ENCODE measurements at regions not wholly inside any gene's neighbourhood (a gene's known extent, or its start where the extent isn't known, plus 50 kb on each side); places are given as distances from the start of the nearest gene placed in this dataset.
"Not testable (repeated sequence)": the region's sequence is repeated elsewhere in the genome, so short reads cannot be mapped to it uniquely, and the experiment has no call there.

- H3K9me3 ChIP-seq (ENCODE audit: control extremely low read depth in 1 of 5, control insufficient read depth in 4 of 5, insufficient read depth in 2 of 5, low read depth in 1 of 5, low read length in 4 of 5); H3K27ac ChIP-seq (ENCODE audit: insufficient read depth in 1 of 2, low read depth in 1 of 2, low read length in 2 of 2, poor library complexity in 1 of 2, severe bottlenecking in 2 of 2); H3K4me1 ChIP-seq (ENCODE audit: control extremely low read depth in 1 of 4, control insufficient read depth in 4 of 4, insufficient read depth in 4 of 4, low read length in 3 of 4); H3K27me3 ChIP-seq (replicated peaks in 2 of 5; ENCODE audit: control insufficient read depth in 4 of 5, insufficient read depth in 5 of 5, low read length in 4 of 5); H3K4me3 ChIP-seq (ENCODE audit: control insufficient read depth in 1 of 7, extremely low read depth in 1 of 7, insufficient read depth in 4 of 7, low read depth in 2 of 7, low read length in 6 of 7); CTCF ChIA-PET; DNase-seq; POLR2A ChIA-PET; H3K36me3 ChIP-seq (ENCODE audit: control insufficient read depth in 4 of 4, insufficient read depth in 4 of 4, low read length in 3 of 4): not testable (repeated sequence)
- WGBS (ENCODE audit: insufficient coverage), result no CpG with 5 or more reads among the region's 1 CpG
Measured at GRCh38 chr3:106360901-106361300, 492.1 kb upstream of the CBLB start.

GRCh38 chr3:106364477-106364876, 495.7 kb upstream of the CBLB start:
- peaks cover 0 to 3% (median 0%) of the 10 kb centered on the region in 5 experiments for H3K9me3 ChIP-seq (ENCODE audit: control extremely low read depth in 1 of 5, control insufficient read depth in 4 of 5, insufficient read depth in 2 of 5, low read depth in 1 of 5, low read length in 4 of 5)
- H3K4me1 ChIP-seq (ENCODE audit: control extremely low read depth in 1 of 4, control insufficient read depth in 4 of 4, insufficient read depth in 4 of 4, low read length in 3 of 4), result no peaks in the 10 kb centered on the region
- H3K27ac ChIP-seq (ENCODE audit: insufficient read depth in 1 of 2, low read depth in 1 of 2, low read length in 2 of 2, poor library complexity in 1 of 2, severe bottlenecking in 2 of 2), result no peak overlapping the region
- no peak for DNase-seq
- no peaks in the 10 kb centered on the region for H3K36me3 ChIP-seq (ENCODE audit: control insufficient read depth in 4 of 4, insufficient read depth in 4 of 4, low read length in 3 of 4)
- WGBS (ENCODE audit: insufficient coverage), result no CpG with 5 or more reads among the region's 1 CpG
- ChIA-PET POLR2A (no interaction called here), CTCF (no interaction called here)
- H3K4me3 ChIP-seq (ENCODE audit: control insufficient read depth in 1 of 7, extremely low read depth in 1 of 7, insufficient read depth in 4 of 7, low read depth in 2 of 7, low read length in 6 of 7), result no peak overlapping the region
- no peaks in the 10 kb centered on the region for H3K27me3 ChIP-seq (replicated peaks in 2 of 5; ENCODE audit: control insufficient read depth in 4 of 5, insufficient read depth in 5 of 5, low read length in 4 of 5)

DNA sequence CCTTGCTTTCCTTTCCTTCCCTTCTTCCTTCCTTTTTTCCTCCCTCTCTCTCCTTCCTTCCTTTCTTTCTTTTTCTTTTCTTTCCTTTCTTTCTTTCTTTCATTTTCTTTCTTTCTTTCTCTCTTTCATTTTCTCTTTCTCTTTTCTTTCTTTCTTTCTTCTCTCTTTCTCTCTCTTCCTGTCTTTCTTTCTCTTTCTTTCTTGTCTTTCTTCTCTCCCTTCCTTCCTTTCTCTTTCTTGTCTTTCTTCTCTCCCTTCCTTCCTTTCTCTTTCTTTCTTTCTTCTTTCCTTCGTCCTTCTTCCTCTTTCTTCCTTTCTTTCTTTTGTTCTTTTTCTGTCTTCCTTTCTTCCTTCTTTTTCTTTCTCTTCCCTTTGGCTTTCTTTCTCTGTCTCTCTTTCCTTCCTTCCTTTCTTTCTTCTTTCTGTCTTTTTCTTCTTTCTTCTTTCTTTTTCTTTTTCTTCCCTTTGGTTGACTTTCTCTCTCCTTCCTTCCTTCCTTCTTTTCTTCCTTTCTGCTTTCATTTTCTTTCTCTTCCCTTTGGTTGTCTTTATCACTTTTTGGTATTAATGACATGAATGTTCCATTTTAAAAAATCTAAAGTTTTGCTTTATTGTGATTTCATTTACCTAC, 496.4 kb upstream of the CBLB start:
- no peaks in the 10 kb centered on the region for H3K36me3 ChIP-seq (ENCODE audit: control insufficient read depth in 4 of 4, insufficient read depth in 4 of 4, low read length in 3 of 4)
- CTCF ChIA-PET, result no interaction called here
- no peaks in the 10 kb centered on the region for H3K4me1 ChIP-seq (ENCODE audit: control extremely low read depth in 1 of 4, control insufficient read depth in 4 of 4, insufficient read depth in 4 of 4, low read length in 3 of 4)
- peaks cover 0 to 3% (median 0%) of the 10 kb centered on the region in 5 experiments for H3K9me3 ChIP-seq (ENCODE audit: control extremely low read depth in 1 of 5, control insufficient read depth in 4 of 5, insufficient read depth in 2 of 5, low read depth in 1 of 5, low read length in 4 of 5)
- no peaks in the 10 kb centered on the region for H3K27me3 ChIP-seq (replicated peaks in 2 of 5; ENCODE audit: control insufficient read depth in 4 of 5, insufficient read depth in 5 of 5, low read length in 4 of 5)
- DNase-seq, result no peak
- H3K27ac ChIP-seq (ENCODE audit: insufficient read depth in 1 of 2, low read depth in 1 of 2, low read length in 2 of 2, poor library complexity in 1 of 2, severe bottlenecking in 2 of 2), result no peak overlapping the region
- 100% methylated on average over 1 of the region's 1 CpG for WGBS (ENCODE audit: insufficient coverage)
- no peak overlapping the region for H3K4me3 ChIP-seq (ENCODE audit: control insufficient read depth in 1 of 7, extremely low read depth in 1 of 7, insufficient read depth in 4 of 7, low read depth in 2 of 7, low read length in 6 of 7)
- POLR2A ChIA-PET, result no interaction called here

GRCh38 chr3:106366352-106366751, 497.5 kb upstream of the CBLB start:
- H3K27ac ChIP-seq (ENCODE audit: insufficient read depth in 1 of 2, low read depth in 1 of 2, low read length in 2 of 2, poor library complexity in 1 of 2, severe bottlenecking in 2 of 2), result no peak overlapping the region
- H3K4me1 ChIP-seq (ENCODE audit: control extremely low read depth in 1 of 4, control insufficient read depth in 4 of 4, insufficient read depth in 4 of 4, low read length in 3 of 4), result no peaks in the 10 kb centered on the region
- CTCF ChIA-PET, result no interaction called here
- no peaks in the 10 kb centered on the region for H3K27me3 ChIP-seq (replicated peaks in 2 of 5; ENCODE audit: control insufficient read depth in 4 of 5, insufficient read depth in 5 of 5, low read length in 4 of 5)
- H3K36me3 ChIP-seq (ENCODE audit: control insufficient read depth in 4 of 4, insufficient read depth in 4 of 4, low read length in 3 of 4), result no peaks in the 10 kb centered on the region
- POLR2A ChIA-PET, result no interaction called here
- H3K9me3 ChIP-seq (ENCODE audit: control extremely low read depth in 1 of 5, control insufficient read depth in 4 of 5, insufficient read depth in 2 of 5, low read depth in 1 of 5, low read length in 4 of 5), result peaks cover 0 to 3% (median 0%) of the 10 kb centered on the region in 5 experiments
- H3K4me3 ChIP-seq (ENCODE audit: control insufficient read depth in 1 of 7, extremely low read depth in 1 of 7, insufficient read depth in 4 of 7, low read depth in 2 of 7, low read length in 6 of 7), result no peak overlapping the region
- DNase-seq, result no peak

GRCh38 chr3:106367496-106367895, 498.7 kb upstream of the CBLB start:
- Histone ChIP-seq H3K4me1 (ENCODE audit: control extremely low read depth in 1 of 4, control insufficient read depth in 4 of 4, insufficient read depth in 4 of 4, low read length in 3 of 4) (no peaks in the 10 kb centered on the region), H3K4me3 (ENCODE audit: control insufficient read depth in 1 of 7, extremely low read depth in 1 of 7, insufficient read depth in 4 of 7, low read depth in 2 of 7, low read length in 6 of 7) (no peak overlapping the region), H3K27me3 (replicated peaks in 2 of 5; ENCODE audit: control insufficient read depth in 4 of 5, insufficient read depth in 5 of 5, low read length in 4 of 5) (no peaks in the 10 kb centered on the region), H3K9me3 (ENCODE audit: control extremely low read depth in 1 of 5, control insufficient read depth in 4 of 5, insufficient read depth in 2 of 5, low read depth in 1 of 5, low read length in 4 of 5) (peaks cover 0 to 2% (median 0%) of the 10 kb centered on the region in 5 experiments), H3K27ac (ENCODE audit: insufficient read depth in 1 of 2, low read depth in 1 of 2, low read length in 2 of 2, poor library complexity in 1 of 2, severe bottlenecking in 2 of 2) (no peak overlapping the region), H3K36me3 (ENCODE audit: control insufficient read depth in 4 of 4, insufficient read depth in 4 of 4, low read length in 3 of 4) (no peaks in the 10 kb centered on the region)
- POLR2A ChIA-PET, result no interaction called here
- DNase-seq, result no peak
- CTCF ChIA-PET, result no interaction called here
- no CpG with 5 or more reads among the region's 2 CpGs for WGBS (ENCODE audit: insufficient coverage)

- WGBS (ENCODE audit: insufficient coverage), result 93% methylated on average over 6 of the region's 10 CpGs
- no peak overlapping the region for H3K27ac ChIP-seq (ENCODE audit: insufficient read depth in 1 of 2, low read depth in 1 of 2, low read length in 2 of 2, poor library complexity in 1 of 2, severe bottlenecking in 2 of 2)
- no peaks in the 10 kb centered on the region for H3K9me3 ChIP-seq (ENCODE audit: control extremely low read depth in 1 of 5, control insufficient read depth in 4 of 5, insufficient read depth in 2 of 5, low read depth in 1 of 5, low read length in 4 of 5)
- no peaks in the 10 kb centered on the region for H3K36me3 ChIP-seq (ENCODE audit: control insufficient read depth in 4 of 4, insufficient read depth in 4 of 4, low read length in 3 of 4)
- ChIA-PET POLR2A (no interaction called here), CTCF (no interaction called here)
- no peaks in the 10 kb centered on the region for H3K4me1 ChIP-seq (ENCODE audit: control extremely low read depth in 1 of 4, control insufficient read depth in 4 of 4, insufficient read depth in 4 of 4, low read length in 3 of 4)
- DNase-seq, result no peak
- no peaks in the 10 kb centered on the region for H3K27me3 ChIP-seq (replicated peaks in 2 of 5; ENCODE audit: control insufficient read depth in 4 of 5, insufficient read depth in 5 of 5, low read length in 4 of 5)
- H3K4me3 ChIP-seq (ENCODE audit: control insufficient read depth in 1 of 7, extremely low read depth in 1 of 7, insufficient read depth in 4 of 7, low read depth in 2 of 7, low read length in 6 of 7), result no peak overlapping the region
Measured at GRCh38 chr3:106371221-106371970, 502.6 kb upstream of the CBLB start.

DNA sequence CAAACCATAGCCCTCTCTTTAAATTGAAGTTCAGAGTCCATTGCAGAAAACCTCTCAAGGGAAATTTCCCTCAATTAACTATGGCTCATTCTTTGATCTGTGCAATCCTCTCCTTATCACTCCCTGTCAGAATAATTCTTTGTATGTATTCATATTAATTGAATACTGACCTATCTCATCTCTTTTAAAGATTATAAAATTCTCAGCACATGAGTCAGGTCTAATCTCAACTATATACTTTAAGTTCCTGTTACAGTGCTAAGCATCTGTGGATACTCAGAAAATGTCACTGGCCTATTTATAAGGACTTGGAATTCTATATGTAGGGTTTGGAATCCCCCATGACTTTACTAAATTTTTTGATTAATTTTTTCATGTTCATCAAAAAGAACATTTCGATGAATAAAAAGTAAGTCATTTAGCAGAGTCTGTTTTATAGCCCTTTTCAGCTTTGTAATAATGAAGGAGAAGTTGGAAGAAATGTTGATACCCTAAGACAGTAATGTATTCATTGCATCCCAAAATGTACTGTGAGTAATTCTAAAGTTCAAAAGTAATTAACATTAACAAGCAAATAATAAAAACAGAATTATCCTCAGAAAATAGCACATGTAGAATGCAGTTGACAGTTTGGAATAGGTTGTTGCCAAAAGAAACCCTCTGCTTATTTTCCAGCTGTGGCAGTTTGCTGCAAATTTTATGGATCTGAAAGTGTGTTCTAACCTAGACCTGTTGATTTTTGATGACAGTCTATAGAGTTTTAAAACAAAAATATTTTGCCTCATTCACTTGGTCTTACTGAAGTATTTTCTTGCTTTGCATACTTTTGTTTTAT, 503.4 kb upstream of the CBLB start:
- POLR2A ChIA-PET, result no interaction called here
- Histone ChIP-seq H3K27ac (ENCODE audit: insufficient read depth in 1 of 2, low read depth in 1 of 2, low read length in 2 of 2, poor library complexity in 1 of 2, severe bottlenecking in 2 of 2) (no peak overlapping the region), H3K4me1 (ENCODE audit: control extremely low read depth in 1 of 4, control insufficient read depth in 4 of 4, insufficient read depth in 4 of 4, low read length in 3 of 4) (no peaks in the 10 kb centered on the region), H3K4me3 (ENCODE audit: control insufficient read depth in 1 of 7, extremely low read depth in 1 of 7, insufficient read depth in 4 of 7, low read depth in 2 of 7, low read length in 6 of 7) (no peak overlapping the region), H3K9me3 (ENCODE audit: control extremely low read depth in 1 of 5, control insufficient read depth in 4 of 5, insufficient read depth in 2 of 5, low read depth in 1 of 5, low read length in 4 of 5) (no peaks in the 10 kb centered on the region), H3K36me3 (ENCODE audit: control insufficient read depth in 4 of 4, insufficient read depth in 4 of 4, low read length in 3 of 4) (no peaks in the 10 kb centered on the region), H3K27me3 (replicated peaks in 2 of 5; ENCODE audit: control insufficient read depth in 4 of 5, insufficient read depth in 5 of 5, low read length in 4 of 5) (no peaks in the 10 kb centered on the region)
- no CpG with 5 or more reads among the region's 1 CpG for WGBS (ENCODE audit: insufficient coverage)
- DNase-seq, result no peak
- CTCF ChIA-PET, result no interaction called here

All from common myeloid progenitor, CD34-positive (primary cell).